ENCODE measurements at regions not wholly inside any gene's neighbourhood (a gene's known extent, or its start where the extent isn't known, plus 50 kb on each side); places are given as distances from the start of the nearest gene placed in this dataset.

- no peak for TF ChIP-seq CTCF (conservative IDR thresholded peaks at IDR 0.05; ENCODE audit: low read length)
- no peak overlapping the region for H3K4me3 ChIP-seq (ENCODE audit: low read length)
- no peak for DNase-seq (ENCODE audit: low read depth)
Observed at GRCh38 chr4:31125496-31125895, 405.3 kb downstream of the PCDH7 start.

- no peak overlapping the region for H3K4me3 ChIP-seq (ENCODE audit: low read length)
- no peak for DNase-seq (ENCODE audit: low read depth)
- no peak for TF ChIP-seq CTCF (conservative IDR thresholded peaks at IDR 0.05; ENCODE audit: low read length)
Observed at GRCh38 chr4:31126881-31127398, 406.8 kb downstream of the PCDH7 start.

- H3K4me3 ChIP-seq (ENCODE audit: low read length) = no peak overlapping the region
- DNase-seq (ENCODE audit: low read depth) = no peak
- no peak for TF ChIP-seq CTCF (conservative IDR thresholded peaks at IDR 0.05; ENCODE audit: low read length)
Observed at GRCh38 chr4:31130930-31131329, 410.8 kb downstream of the PCDH7 start.

- no peak for TF ChIP-seq CTCF (conservative IDR thresholded peaks at IDR 0.05; ENCODE audit: low read length)
- no peak for DNase-seq (ENCODE audit: low read depth)
- H3K4me3 ChIP-seq (ENCODE audit: low read length) = no peak overlapping the region
Observed at GRCh38 chr4:31134720-31135119, 414.6 kb downstream of the PCDH7 start.

- TF ChIP-seq CTCF (conservative IDR thresholded peaks at IDR 0.05; ENCODE audit: low read length) = no peak
- no peak overlapping the region for H3K4me3 ChIP-seq (ENCODE audit: low read length)
- DNase-seq (ENCODE audit: low read depth) = no peak
Observed at GRCh38 chr4:31139767-31140166, 419.6 kb downstream of the PCDH7 start.

GRCh38 chr4:31141095-31141831 is 421.1 kb downstream of the PCDH7 start:
- no peak overlapping the region for H3K4me3 ChIP-seq (ENCODE audit: low read length)
- DNase-seq (ENCODE audit: low read depth) = no peak
- TF ChIP-seq CTCF (conservative IDR thresholded peaks at IDR 0.05; ENCODE audit: low read length) = no peak

- no peak overlapping the region for H3K4me3 ChIP-seq (ENCODE audit: low read length)
- no peak for DNase-seq (ENCODE audit: low read depth)
Observed at GRCh38 chr4:31141832-31142142, 421.6 kb downstream of the PCDH7 start.

More at GRCh38 chr4:31141832-31142142, 421.6 kb downstream of the PCDH7 start:
- TF ChIP-seq CTCF (conservative IDR thresholded peaks at IDR 0.05; ENCODE audit: low read length) = no peak
